ENCODE measurements at regions not wholly inside any gene's neighbourhood (a gene's known extent, or its start where the extent isn't known, plus 50 kb on each side); places are given as distances from the start of the nearest gene placed in this dataset.
A peak's percentile ranks its signal among the peaks of the same experiment; 100 is the strongest.

DNA sequence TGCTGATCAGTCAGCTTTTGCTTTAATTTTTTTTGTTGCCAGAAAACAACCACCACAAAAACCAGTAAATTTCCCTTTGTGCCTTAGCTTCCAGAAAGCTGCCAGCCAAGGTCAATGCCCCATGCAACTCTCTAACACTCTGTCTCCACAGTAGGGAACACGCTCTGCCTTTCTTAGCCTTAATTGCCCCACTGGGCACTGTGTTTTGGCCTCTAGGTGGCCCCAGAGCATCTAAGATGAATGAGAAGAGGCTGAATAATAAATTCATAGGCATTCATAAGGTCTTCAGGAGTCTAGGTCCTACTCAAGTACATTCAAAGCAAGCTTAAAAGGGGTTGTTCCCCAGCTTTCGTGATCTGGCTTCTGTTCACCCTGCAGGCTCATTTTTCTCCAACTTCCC is 57.7 kb upstream of the PASD1 start:
- Histone ChIP-seq H3K27ac (ENCODE audit: low read depth, low read length, poor library complexity, severe bottlenecking) (no peak overlapping the region), H3K4me1 (ENCODE audit: insufficient read depth, low read length, severe bottlenecking) (no peaks in the 10 kb centered on the region), H4K20me1 (ENCODE audit: insufficient read depth, low read length) (no peaks in the 10 kb centered on the region), H3K9me2 (ENCODE audit: low read depth, low read length) (no peaks in the 10 kb centered on the region), H2AFZ (ENCODE audit: low read length) (no peak overlapping the region), H3K9me3 (ENCODE audit: low read length) (no peaks in the 10 kb centered on the region), H3K36me3 (ENCODE audit: insufficient read depth, low read length) (no peaks in the 10 kb centered on the region), H3K9ac (ENCODE audit: low read length) (no peak overlapping the region), H3K4me3 (ENCODE audit: low read depth, low read length, poor library complexity, severe bottlenecking) (no peak overlapping the region), H3K79me2 (ENCODE audit: insufficient read depth, low read length) (no peaks in the 10 kb centered on the region), H3F3A (ENCODE audit: insufficient read depth, low read length) (no peaks in the 10 kb centered on the region), H3K4me2 (ENCODE audit: low read length) (no peak overlapping the region), H3K27me3 (ENCODE audit: insufficient read depth, low read length) (no peaks in the 10 kb centered on the region)
- no peak for TF ChIP-seq EZH2 (IDR thresholded peaks at IDR 0.05; ENCODE audit: borderline replicate concordance, low read length)
- TF ChIP-seq, protein P1, sequence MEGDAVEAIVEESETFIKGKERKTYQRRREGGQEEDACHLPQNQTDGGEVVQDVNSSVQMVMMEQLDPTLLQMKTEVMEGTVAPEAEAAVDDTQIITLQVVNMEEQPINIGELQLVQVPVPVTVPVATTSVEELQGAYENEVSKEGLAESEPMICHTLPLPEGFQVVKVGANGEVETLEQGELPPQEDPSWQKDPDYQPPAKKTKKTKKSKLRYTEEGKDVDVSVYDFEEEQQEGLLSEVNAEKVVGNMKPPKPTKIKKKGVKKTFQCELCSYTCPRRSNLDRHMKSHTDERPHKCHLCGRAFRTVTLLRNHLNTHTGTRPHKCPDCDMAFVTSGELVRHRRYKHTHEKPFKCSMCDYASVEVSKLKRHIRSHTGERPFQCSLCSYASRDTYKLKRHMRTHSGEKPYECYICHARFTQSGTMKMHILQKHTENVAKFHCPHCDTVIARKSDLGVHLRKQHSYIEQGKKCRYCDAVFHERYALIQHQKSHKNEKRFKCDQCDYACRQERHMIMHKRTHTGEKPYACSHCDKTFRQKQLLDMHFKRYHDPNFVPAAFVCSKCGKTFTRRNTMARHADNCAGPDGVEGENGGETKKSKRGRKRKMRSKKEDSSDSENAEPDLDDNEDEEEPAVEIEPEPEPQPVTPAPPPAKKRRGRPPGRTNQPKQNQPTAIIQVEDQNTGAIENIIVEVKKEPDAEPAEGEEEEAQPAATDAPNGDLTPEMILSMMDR (IDR thresholded peaks at IDR 0.05; ENCODE audit: low read length), result peak; percentile 54

DNA sequence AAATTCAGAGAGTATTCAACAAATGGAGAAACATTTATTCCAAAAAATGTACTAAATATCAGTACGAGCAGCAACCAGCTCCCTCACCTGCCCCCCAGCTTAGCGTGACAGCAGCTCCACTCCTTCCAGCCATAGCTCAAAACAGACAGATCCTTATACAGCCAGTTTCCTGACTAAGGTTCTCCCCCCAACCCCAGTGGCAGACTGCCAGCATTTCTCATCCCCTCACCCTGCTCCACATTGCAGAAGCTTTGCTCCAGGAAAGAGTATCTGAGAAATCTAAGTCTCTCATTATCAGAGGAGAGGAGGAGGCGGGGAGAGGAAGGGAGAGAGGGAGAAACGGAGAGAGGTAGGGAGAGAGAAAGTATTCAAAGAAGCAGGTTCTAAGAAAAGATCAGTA is 53.3 kb upstream of the PASD1 start:
- Histone ChIP-seq H4K20me1 (ENCODE audit: insufficient read depth, low read length) (no peaks in the 10 kb centered on the region), H3K27me3 (ENCODE audit: insufficient read depth, low read length) (no peaks in the 10 kb centered on the region), H3K4me3 (ENCODE audit: low read depth, low read length, poor library complexity, severe bottlenecking) (no peak overlapping the region), H3K9me3 (ENCODE audit: low read length) (no peaks in the 10 kb centered on the region), H3K79me2 (ENCODE audit: insufficient read depth, low read length) (no peaks in the 10 kb centered on the region), H3K4me2 (ENCODE audit: low read length) (no peak overlapping the region), H2AFZ (ENCODE audit: low read length) (no peak overlapping the region), H3K27ac (ENCODE audit: low read depth, low read length, poor library complexity, severe bottlenecking) (no peak overlapping the region), H3K9ac (ENCODE audit: low read length) (no peak overlapping the region), H3K4me1 (ENCODE audit: insufficient read depth, low read length, severe bottlenecking) (no peaks in the 10 kb centered on the region), H3K9me2 (ENCODE audit: low read depth, low read length) (no peaks in the 10 kb centered on the region), H3F3A (ENCODE audit: insufficient read depth, low read length) (no peaks in the 10 kb centered on the region), H3K36me3 (ENCODE audit: insufficient read depth, low read length) (no peaks in the 10 kb centered on the region)
- TF ChIP-seq EZH2 (IDR thresholded peaks at IDR 0.05; ENCODE audit: borderline replicate concordance, low read length), result no peak
- TF ChIP-seq, protein P1 (IDR thresholded peaks at IDR 0.05; ENCODE audit: low read length), result no peak

DNA sequence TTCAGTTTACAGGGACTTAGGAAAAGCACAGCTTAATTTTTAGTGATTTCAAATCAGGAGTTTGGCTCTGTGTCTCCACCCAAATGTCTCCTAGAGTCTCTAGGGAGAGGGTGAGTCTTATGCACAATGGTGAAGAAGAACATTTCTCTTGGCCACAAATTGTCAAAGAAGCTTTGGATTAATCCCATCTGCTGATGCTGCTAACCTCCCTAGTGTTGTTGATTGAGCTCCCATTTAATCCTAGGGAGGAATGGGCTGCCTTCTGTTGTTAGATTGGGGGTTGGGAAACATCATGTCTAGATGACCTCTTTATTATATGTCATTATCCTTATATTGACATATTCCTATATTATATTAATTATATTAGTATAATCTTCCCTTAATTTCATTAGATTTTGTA is 50.0 kb upstream of the PASD1 start:
- H3K27me3 ChIP-seq (ENCODE audit: insufficient read depth, low read length), result no peaks in the 10 kb centered on the region
- no peak overlapping the region for H3K9ac ChIP-seq (ENCODE audit: low read length)
- no peak overlapping the region for H3K4me2 ChIP-seq (ENCODE audit: low read length)
- H2AFZ ChIP-seq (ENCODE audit: low read length), result no peak overlapping the region
- H3K9me2 ChIP-seq (ENCODE audit: low read depth, low read length), result no peaks in the 10 kb centered on the region
- no peaks in the 10 kb centered on the region for H3K36me3 ChIP-seq (ENCODE audit: insufficient read depth, low read length)
- no peaks in the 10 kb centered on the region for H3K4me1 ChIP-seq (ENCODE audit: insufficient read depth, low read length, severe bottlenecking)
- H3K79me2 ChIP-seq (ENCODE audit: insufficient read depth, low read length), result no peaks in the 10 kb centered on the region
- no peak overlapping the region for H3K27ac ChIP-seq (ENCODE audit: low read depth, low read length, poor library complexity, severe bottlenecking)
- no peak for TF ChIP-seq EZH2 (IDR thresholded peaks at IDR 0.05; ENCODE audit: borderline replicate concordance, low read length)
- TF ChIP-seq, protein P1 (IDR thresholded peaks at IDR 0.05; ENCODE audit: low read length), result no peak
- H3K4me3 ChIP-seq (ENCODE audit: low read depth, low read length, poor library complexity, severe bottlenecking), result no peak overlapping the region
- no peaks in the 10 kb centered on the region for H3F3A ChIP-seq (ENCODE audit: insufficient read depth, low read length)
- H3K9me3 ChIP-seq (ENCODE audit: low read length), result no peaks in the 10 kb centered on the region
- H4K20me1 ChIP-seq (ENCODE audit: insufficient read depth, low read length), result no peaks in the 10 kb centered on the region
